ENCODE measurements at regions not wholly inside any gene's neighbourhood (a gene's known extent, or its start where the extent isn't known, plus 50 kb on each side); places are given as distances from the start of the nearest gene placed in this dataset.

GRCh38 chr4:107552306-107552705 is 167.7 kb downstream of the PAPSS1 start:
- ATAC-seq, result no peak
- Histone ChIP-seq H3K9me2 (ENCODE audit: insufficient read depth) (no peaks in the 10 kb centered on the region), H3K4me2 (no peak overlapping the region), H3K4me3 (no peak overlapping the region), H3K4me1 (ENCODE audit: insufficient read depth) (0 out of 2 replicates have a peak, but pooled peaks cover 6% of the 10 kb centered on the region), H3K27ac (ENCODE audit: low read depth) (no peak overlapping the region), H4K20me1 (replicated peaks; ENCODE audit: insufficient read depth) (no peaks in the 10 kb centered on the region), H3K36me3 (ENCODE audit: insufficient read depth) (no peaks in the 10 kb centered on the region), H3K79me2 (replicated peaks; ENCODE audit: insufficient read depth) (no peaks in the 10 kb centered on the region), H3K27me3 (ENCODE audit: insufficient read depth) (no peaks in the 10 kb centered on the region), H3F3A (replicated peaks; ENCODE audit: low read depth) (no peaks in the 10 kb centered on the region), H2AFZ (no peak overlapping the region)
- H3K4me3 Mint-ChIP-seq, result no peak overlapping the region
- peaks cover 2% of the 10 kb centered on the region for H3K27me3 Mint-ChIP-seq (ENCODE audit: insufficient read depth, low read depth, poor library complexity)
- peaks cover 7% of the 10 kb centered on the region; the same call in 2 of the 3 replicates for H3K9me3 Mint-ChIP-seq
- H3K4me1 Mint-ChIP-seq, result peaks cover 4% of the 10 kb centered on the region; the same call in 2 of the 3 replicates
- H3K36me3 Mint-ChIP-seq (ENCODE audit: low read depth), result no peaks in the 10 kb centered on the region
- DNase-seq (ENCODE audit: low spot score), result no peak
- TF ChIP-seq ZNF114 (CRISPR knock-in tag; IDR thresholded peaks at IDR 0.05) (no peak), ZNF462 (CRISPR knock-in tag; IDR thresholded peaks at IDR 0.05) (no peak), REST (IDR thresholded peaks at IDR 0.05; ENCODE audit: unreplicated experiment) (no peak), CREB1 (CRISPR knock-in tag; IDR thresholded peaks at IDR 0.05; ENCODE audit: low read depth) (no peak), ZNF331 (CRISPR knock-in tag; IDR thresholded peaks at IDR 0.05; ENCODE audit: low read depth) (no peak), CTCF (conservative IDR thresholded peaks at IDR 0.05; ENCODE audit: low read depth in 2 of 2) (no peak), STAT1 (IDR thresholded peaks at IDR 0.05; ENCODE audit: unreplicated experiment) (no peak), JUNB (IDR thresholded peaks at IDR 0.05; ENCODE audit: unreplicated experiment) (no peak), ETS1 (IDR thresholded peaks at IDR 0.05) (no peak), EZH2phosphoT487 (IDR thresholded peaks at IDR 0.05; ENCODE audit: unreplicated experiment) (no peak), NANOG (IDR thresholded peaks at IDR 0.05; ENCODE audit: borderline replicate concordance) (no peak), EZH2 (IDR thresholded peaks at IDR 0.05; ENCODE audit: low read depth, unreplicated experiment) (no peak)
- no peak overlapping the region for H3K27ac Mint-ChIP-seq

Measured in GM23338 (cell line).